ENCODE measurements at regions not wholly inside any gene's neighbourhood (a gene's known extent, or its start where the extent isn't known, plus 50 kb on each side); places are given as distances from the start of the nearest gene placed in this dataset.
"Not testable (repeated sequence)": the region's sequence is repeated elsewhere in the genome, so short reads cannot be mapped to it uniquely, and the experiment has no call there.

DNA sequence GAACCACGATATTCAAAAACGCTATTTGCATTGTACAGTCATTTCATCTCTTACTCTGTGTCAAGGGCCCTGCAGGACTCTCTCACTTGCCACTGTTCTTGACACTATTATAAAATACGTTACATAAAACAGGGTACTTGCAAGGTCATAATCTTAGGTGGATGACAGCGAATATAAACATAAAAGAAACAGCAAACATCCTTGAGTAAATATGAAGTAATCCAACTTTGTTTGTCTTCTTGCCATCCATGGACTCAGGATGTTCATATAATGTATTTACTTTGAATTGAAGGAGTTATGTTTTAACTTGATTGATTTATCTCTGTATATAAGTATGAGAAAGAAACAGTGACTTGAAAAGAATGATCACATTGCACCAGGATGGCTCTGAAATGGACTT is 106.6 kb downstream of the UGT2B4 start:
- TF ChIP-seq, protein P1, sequence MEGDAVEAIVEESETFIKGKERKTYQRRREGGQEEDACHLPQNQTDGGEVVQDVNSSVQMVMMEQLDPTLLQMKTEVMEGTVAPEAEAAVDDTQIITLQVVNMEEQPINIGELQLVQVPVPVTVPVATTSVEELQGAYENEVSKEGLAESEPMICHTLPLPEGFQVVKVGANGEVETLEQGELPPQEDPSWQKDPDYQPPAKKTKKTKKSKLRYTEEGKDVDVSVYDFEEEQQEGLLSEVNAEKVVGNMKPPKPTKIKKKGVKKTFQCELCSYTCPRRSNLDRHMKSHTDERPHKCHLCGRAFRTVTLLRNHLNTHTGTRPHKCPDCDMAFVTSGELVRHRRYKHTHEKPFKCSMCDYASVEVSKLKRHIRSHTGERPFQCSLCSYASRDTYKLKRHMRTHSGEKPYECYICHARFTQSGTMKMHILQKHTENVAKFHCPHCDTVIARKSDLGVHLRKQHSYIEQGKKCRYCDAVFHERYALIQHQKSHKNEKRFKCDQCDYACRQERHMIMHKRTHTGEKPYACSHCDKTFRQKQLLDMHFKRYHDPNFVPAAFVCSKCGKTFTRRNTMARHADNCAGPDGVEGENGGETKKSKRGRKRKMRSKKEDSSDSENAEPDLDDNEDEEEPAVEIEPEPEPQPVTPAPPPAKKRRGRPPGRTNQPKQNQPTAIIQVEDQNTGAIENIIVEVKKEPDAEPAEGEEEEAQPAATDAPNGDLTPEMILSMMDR (conservative IDR thresholded peaks at IDR 0.05; ENCODE audit: low read depth, low read length): not testable (repeated sequence)
- not testable (repeated sequence) for TF ChIP-seq RAD21 (IDR thresholded peaks at IDR 0.05; ENCODE audit: low read length); SMC3 (IDR thresholded peaks at IDR 0.05; ENCODE audit: low read depth, low read length); BHLHE40 (IDR thresholded peaks at IDR 0.05; ENCODE audit: low read depth, low read length); POLR2A (IDR thresholded peaks at IDR 0.05; ENCODE audit: low read depth, low read length); CEBPB (IDR thresholded peaks at IDR 0.05; ENCODE audit: low read depth, low read length); MXI1 (IDR thresholded peaks at IDR 0.05; ENCODE audit: borderline replicate concordance, low read depth, low read length); MAFK (IDR thresholded peaks at IDR 0.05; ENCODE audit: low read depth, low read length)

All from IMR-90 (cell line).